HFF-Myc (cell line): ENCODE measurements at regions not wholly inside any gene's neighbourhood (a gene's known extent, or its start where the extent isn't known, plus 50 kb on each side); places are given as distances from the start of the nearest gene placed in this dataset.

ENCODE experiments used
- DNase-seq: peaks from one replicate; pipeline ENCODE4 v3.0.0-alpha.2; 2011; ENCODE audit warnings: low read depth; ENCODE audit errors: extremely low read depth
- H3K4me3 ChIP-seq: replicated peaks from 2 replicates; pipeline ENCODE4 v1.5.1; 2011; ENCODE audit warnings: low read depth, mild to moderate bottlenecking, control low read depth, low read length
- TF ChIP-seq, protein P1 (sequence below): IDR thresholded peaks from 2 replicates; pipeline ENCODE4 v1.5.1; 2012; ENCODE audit warnings: mild to moderate bottlenecking, low read depth, low read length, control low read depth; ENCODE audit errors: missing control alignments

DNA sequence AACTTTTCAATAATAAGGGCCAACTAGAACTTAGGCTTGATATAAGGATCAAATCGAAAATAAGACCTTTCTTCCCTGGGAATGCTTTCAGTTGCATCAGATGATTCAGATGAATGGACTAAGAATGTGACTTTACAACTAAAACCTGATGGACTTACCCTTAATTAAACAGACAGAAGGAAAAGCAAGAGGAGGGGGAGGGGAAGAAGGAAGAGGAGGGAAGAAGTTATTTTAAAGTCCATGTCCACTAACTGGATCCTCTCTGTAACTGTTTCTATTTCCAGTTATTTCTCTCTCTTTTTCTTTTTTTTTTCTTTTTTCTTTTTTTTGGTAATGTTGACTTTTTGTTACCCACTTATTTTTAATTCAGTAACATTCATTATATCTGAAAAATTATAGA lies 486.0 kb downstream of the MAFB start:
- no peak for DNase-seq
- TF ChIP-seq, protein P1, sequence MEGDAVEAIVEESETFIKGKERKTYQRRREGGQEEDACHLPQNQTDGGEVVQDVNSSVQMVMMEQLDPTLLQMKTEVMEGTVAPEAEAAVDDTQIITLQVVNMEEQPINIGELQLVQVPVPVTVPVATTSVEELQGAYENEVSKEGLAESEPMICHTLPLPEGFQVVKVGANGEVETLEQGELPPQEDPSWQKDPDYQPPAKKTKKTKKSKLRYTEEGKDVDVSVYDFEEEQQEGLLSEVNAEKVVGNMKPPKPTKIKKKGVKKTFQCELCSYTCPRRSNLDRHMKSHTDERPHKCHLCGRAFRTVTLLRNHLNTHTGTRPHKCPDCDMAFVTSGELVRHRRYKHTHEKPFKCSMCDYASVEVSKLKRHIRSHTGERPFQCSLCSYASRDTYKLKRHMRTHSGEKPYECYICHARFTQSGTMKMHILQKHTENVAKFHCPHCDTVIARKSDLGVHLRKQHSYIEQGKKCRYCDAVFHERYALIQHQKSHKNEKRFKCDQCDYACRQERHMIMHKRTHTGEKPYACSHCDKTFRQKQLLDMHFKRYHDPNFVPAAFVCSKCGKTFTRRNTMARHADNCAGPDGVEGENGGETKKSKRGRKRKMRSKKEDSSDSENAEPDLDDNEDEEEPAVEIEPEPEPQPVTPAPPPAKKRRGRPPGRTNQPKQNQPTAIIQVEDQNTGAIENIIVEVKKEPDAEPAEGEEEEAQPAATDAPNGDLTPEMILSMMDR = no peak
- H3K4me3 ChIP-seq = no peak overlapping the region

DNA sequence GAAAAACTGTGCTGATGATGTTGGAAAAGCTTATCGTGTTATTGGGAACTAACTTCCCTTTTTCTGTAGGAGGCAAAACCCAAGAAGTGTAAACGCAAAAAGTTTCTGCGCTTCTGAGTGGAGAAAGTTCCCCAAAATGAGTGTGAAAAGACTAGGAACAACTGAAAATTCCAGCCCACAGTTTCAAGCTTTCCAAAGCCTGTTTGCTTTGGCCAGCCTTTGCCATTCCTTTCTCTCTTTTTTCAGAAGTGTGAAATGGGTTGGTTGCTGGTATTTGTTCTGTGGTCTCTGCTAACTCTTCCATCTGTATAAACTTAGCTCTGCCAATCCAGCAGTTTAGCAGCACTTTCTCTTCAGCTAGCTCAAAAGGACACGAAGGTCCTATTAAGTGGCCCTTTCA lies 491.3 kb downstream of the MAFB start:
- no peak for DNase-seq
- H3K4me3 ChIP-seq = no peak overlapping the region
- TF ChIP-seq, protein P1 = no peak

DNA sequence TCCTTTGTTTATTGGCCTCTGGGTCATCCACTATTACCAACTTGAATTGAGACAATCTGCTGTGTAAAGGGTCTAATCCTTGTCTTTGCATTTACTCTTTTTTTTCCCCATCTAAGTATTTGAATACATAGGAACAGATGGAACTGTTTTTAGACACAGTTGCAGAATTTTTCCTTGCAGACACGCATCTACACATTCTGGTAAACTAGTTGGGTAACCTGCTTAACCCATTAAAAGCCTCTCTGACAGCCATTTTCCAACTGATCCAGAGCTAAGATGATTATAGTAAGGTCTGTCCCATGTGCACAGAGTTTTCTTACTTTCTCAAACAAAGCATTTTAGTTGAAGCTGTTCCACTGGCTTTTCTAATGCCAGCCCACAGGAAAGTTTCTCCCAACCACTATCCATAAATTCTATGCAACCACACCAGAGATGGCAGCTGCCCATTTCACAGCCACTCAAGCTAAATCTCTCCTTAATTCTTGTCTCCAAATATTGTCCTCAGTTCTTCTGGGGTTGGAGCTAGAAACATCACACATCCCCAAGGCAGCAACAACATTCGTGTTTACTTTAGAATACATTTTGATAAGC lies 492.1 kb downstream of the MAFB start:
- TF ChIP-seq, protein P1 = no peak
- H3K4me3 ChIP-seq = no peak overlapping the region
- DNase-seq = no peak

DNA sequence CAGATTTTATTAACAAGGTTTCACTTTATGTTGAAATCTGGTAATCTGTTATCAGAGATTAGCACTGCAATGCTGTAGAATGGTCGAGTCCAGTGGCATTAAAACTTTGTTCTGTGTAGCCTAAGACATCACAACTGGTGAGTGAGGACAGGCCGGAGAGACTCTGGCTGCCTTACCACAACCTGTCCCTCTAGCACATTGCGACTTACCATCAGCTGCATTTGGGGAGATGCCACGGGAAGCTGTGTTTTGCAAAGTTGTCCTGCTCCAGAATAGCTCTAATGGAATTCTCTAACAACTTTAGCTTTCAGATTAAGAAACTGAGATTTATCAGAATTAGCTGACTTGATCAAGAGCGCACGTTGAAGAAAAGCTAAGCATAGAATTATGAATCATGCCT lies 493.3 kb downstream of the MAFB start:
- DNase-seq = no peak
- TF ChIP-seq, protein P1 = no peak
- H3K4me3 ChIP-seq = no peak overlapping the region

DNA sequence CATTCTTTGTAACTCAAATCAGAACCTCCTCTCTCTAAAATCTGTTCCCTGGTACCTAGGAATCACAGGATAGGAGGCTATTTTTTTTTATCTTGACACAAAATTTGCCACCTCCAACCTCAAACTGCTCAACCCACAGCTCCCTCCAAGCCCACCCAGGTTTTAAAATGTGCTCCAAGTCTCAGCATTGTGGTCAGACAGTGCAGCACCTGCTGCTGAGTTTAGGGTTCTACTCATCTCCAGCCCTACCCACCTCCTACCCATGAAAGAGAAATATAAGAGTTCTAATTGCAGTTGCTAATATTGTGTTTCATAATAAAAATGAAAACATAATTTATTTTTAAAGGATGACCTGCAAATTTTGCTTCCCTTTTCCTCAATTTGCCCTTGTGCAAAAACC lies 496.5 kb downstream of the MAFB start:
- no peak for DNase-seq
- TF ChIP-seq, protein P1 = no peak

DNA sequence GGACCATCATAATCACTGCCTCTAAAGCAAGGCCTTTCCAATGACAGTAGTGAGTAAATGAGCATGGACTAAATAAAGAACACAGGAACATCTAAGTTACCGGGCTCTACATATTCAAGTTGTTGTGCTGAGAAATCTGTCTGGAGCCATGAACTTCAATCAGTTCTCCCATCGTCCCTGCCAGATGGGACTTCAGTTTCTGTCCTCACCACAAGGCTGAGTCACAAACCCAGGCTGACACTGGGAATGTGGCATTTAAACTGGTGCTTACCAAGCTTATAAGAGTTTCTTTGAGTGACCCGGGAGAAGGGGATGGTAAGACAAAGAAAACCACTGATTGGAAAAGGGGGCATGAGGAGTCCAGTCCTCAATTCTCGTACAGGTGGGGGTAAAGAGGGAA lies 497.0 kb downstream of the MAFB start:
- H3K4me3 ChIP-seq = no peak overlapping the region
- TF ChIP-seq, protein P1 = no peak
- no peak for DNase-seq

More for the DNA sequence above, 496.5 kb downstream of the MAFB start:
- no peak overlapping the region for H3K4me3 ChIP-seq

DNA sequence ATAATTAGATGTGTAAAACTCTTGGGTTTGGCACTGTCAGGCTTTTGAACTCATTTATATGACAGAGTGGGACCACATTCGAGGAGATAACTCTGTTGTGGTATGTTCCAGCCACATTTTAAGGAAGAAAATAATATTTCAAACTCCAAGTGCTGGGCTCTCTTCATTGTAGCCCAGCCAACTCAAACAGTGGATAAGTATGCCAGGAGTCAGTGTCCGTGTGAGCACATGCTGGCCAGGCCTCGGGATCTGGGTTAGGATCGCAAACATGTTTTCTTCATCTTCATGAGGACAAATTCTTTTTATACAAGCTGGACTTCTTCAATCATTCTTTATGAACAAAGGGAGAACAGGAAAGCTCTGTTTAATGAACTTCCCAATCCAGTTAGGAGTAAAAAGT lies 497.5 kb downstream of the MAFB start:
- TF ChIP-seq, protein P1 = no peak

More for the DNA sequence above, 497.5 kb downstream of the MAFB start:
- no peak overlapping the region for H3K4me3 ChIP-seq
- DNase-seq = no peak
